Activated CD4-positive, alpha-beta memory T cell treated with anti-CD3 and anti-CD28 coated beads, Interleukin-2, amount 10 ng/mL, durations not matched to agents 7 days and 5 days (primary cell): ENCODE measurements at regions not wholly inside any gene's neighbourhood (a gene's known extent, or its start where the extent isn't known, plus 50 kb on each side); places are given as distances from the start of the nearest gene placed in this dataset.

Source experiments
- CTCF ChIA-PET: fragments of 350-600 bp; sonication (Branson Sonifier 250); formaldehyde crosslinking; loops from one replicate; lab custom pipeline; 2021; ENCODE audit warnings: antibody characterized with exemption, inconsistent platforms; lab: Charles Lee
- POLR2A ChIA-PET: fragments of 350-600 bp; sonication (Branson Sonifier 250); formaldehyde crosslinking; loops from one replicate; lab custom pipeline; 2021; ENCODE audit warnings: antibody characterized with exemption; lab: Charles Lee
- DNase-seq: peaks from one replicate; pipeline ENCODE4 v3.0.0-alpha.2; 2020
- H3K27ac Mint-ChIP-seq: one replicate; pipeline ENCODE4 v1.8.0; 2021; ENCODE audit warnings: mild to moderate bottlenecking, mixed read lengths
- H3K27me3 Mint-ChIP-seq: one replicate; pipeline ENCODE4 v1.8.0; 2021; ENCODE audit warnings: mixed read lengths
- H3K36me3 Mint-ChIP-seq: one replicate; pipeline ENCODE4 v1.8.0; 2021; ENCODE audit warnings: low read depth, mixed read lengths
- H3K4me1 Mint-ChIP-seq: one replicate; pipeline ENCODE4 v1.8.0; 2021; ENCODE audit warnings: mixed read lengths
- H3K4me3 Mint-ChIP-seq: one replicate; pipeline ENCODE4 v1.8.0; 2021; ENCODE audit warnings: mild to moderate bottlenecking, mixed read lengths
- H3K9me3 Mint-ChIP-seq: one replicate; pipeline ENCODE4 v1.8.0; 2021; ENCODE audit warnings: mixed read lengths

DNA sequence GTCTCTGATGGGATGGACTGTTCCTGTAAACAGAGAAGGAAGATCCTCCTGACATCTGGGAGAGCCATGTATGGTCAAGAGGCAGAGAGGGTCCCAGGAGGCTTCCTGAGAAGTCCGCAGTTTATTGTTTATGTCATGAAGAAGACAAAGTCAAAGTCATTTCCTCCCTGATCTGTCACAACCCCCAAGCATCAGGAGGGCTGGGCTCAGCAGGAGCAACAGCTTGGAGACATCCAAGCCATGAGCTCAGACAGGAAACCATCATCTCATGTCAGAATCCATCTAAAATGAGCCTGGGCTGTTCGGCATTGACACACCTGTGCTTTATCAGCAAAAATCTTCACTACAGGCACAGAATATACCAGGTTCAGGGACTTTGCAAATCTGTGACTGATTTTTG, 325.0 kb upstream of the MSX2 start:
- POLR2A ChIA-PET: no interaction called here

DNA sequence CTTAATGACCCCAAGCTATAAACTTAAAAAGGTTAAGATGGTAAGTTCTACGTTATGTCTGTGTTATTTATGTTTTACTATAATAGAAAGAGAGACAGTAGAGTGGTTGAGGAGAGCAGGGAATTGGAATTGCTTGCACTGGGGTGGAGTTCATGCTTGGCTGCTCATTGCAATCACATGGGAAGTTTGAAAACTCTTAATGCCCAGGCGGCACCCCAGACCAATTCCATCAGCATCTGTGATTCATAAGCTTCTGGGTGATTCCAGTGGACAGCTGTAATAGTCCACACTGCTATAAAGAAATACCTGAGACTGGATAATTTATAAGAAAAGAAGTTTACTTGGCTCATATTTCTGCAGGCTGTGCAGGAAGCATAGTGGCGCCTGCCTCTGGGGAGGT, 323.9 kb upstream of the MSX2 start:
- no peaks in the 10 kb centered on the region for H3K4me1 Mint-ChIP-seq
- peaks cover 1% of the 10 kb centered on the region for H3K27me3 Mint-ChIP-seq
- POLR2A ChIA-PET: no interaction called here

More for the DNA sequence above, 325.0 kb upstream of the MSX2 start:
- Mint-ChIP-seq H3K9me3 (no peaks in the 10 kb centered on the region), H3K27ac (no peak overlapping the region), H3K4me3 (no peak overlapping the region), H3K4me1 (no peaks in the 10 kb centered on the region), H3K36me3 (no peaks in the 10 kb centered on the region), H3K27me3 (peaks cover 1% of the 10 kb centered on the region)
- CTCF ChIA-PET: interaction anchor here (0.6 kb wide), 1 partner anchor 241 kb away, joined by 4 read pairs; no protein-coding TSS in a partner anchor
- DNase-seq: no peak

DNA sequence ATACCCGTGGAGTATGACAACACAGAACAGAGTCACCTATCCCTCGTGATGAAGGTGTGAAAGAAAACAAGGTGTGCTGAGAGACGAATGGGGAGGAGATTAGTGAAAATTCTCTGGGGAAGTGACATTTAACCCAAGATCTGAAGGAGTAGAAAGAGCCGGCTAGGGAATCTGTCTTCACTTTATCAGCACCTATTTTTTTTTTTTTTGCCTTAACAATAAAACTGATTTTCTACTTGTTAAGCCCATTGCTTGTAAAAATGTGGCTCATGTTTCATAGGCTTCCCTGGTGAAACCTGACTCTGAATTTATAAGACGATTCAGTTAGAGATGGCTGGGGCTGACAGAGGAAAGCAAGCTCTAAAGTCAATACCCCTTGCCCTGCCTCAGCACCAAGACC, 322.6 kb upstream of the MSX2 start:
- H3K4me3 Mint-ChIP-seq: no peak overlapping the region
- H3K27me3 Mint-ChIP-seq: peaks cover 1% of the 10 kb centered on the region
- CTCF ChIA-PET: interaction anchor here (0.8 kb wide), 1 partner anchor 10 kb away, joined by 3 read pairs; no protein-coding TSS in a partner anchor

More for the DNA sequence above, 323.9 kb upstream of the MSX2 start:
- Mint-ChIP-seq H3K27ac (no peak overlapping the region), H3K36me3 (no peaks in the 10 kb centered on the region), H3K4me3 (no peak overlapping the region), H3K9me3 (no peaks in the 10 kb centered on the region)
- CTCF ChIA-PET: no interaction called here
- DNase-seq: no peak

DNA sequence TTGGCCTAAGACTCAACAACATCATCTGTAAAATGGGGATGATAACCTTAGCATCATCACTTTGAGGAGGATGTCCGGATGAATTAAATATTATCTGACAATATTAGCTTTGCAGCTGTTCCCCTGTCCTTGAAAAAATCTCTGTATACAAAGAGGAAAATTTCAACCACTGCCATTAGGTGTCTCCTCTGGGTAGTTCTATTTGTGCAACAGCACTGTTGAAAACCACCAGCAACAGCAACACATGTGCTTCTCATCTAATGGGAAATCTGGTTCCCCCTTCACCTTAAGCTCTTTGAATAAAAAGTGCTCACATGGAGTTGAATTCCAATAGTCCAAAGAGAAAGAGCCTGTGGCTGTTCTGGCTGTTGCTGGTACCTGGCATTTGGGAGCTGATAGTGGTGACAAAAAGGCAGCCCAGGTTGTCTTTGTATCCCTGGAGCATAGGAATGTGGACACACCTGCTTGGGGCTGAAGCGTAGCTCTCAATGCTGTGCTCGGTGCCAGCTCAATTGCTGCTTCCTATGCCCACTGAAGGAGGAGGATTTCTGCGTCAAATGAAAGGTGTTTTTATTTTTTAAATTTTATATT, 322.1 kb upstream of the MSX2 start:
- no peaks in the 10 kb centered on the region for H3K9me3 Mint-ChIP-seq
- CTCF ChIA-PET: interaction anchor here (0.8 kb wide), 1 partner anchor 10 kb away, joined by 3 read pairs; no protein-coding TSS in a partner anchor
- H3K27me3 Mint-ChIP-seq: peaks cover 1% of the 10 kb centered on the region
- DNase-seq: no peak
- H3K4me3 Mint-ChIP-seq: no peak overlapping the region
- POLR2A ChIA-PET: no interaction called here
- no peaks in the 10 kb centered on the region for H3K4me1 Mint-ChIP-seq
- H3K36me3 Mint-ChIP-seq: no peaks in the 10 kb centered on the region
- no peak overlapping the region for H3K27ac Mint-ChIP-seq

More for the DNA sequence above, 322.6 kb upstream of the MSX2 start:
- Mint-ChIP-seq H3K27ac (no peak overlapping the region), H3K9me3 (no peaks in the 10 kb centered on the region), H3K36me3 (no peaks in the 10 kb centered on the region), H3K4me1 (no peaks in the 10 kb centered on the region)
- POLR2A ChIA-PET: no interaction called here
- no peak for DNase-seq

DNA sequence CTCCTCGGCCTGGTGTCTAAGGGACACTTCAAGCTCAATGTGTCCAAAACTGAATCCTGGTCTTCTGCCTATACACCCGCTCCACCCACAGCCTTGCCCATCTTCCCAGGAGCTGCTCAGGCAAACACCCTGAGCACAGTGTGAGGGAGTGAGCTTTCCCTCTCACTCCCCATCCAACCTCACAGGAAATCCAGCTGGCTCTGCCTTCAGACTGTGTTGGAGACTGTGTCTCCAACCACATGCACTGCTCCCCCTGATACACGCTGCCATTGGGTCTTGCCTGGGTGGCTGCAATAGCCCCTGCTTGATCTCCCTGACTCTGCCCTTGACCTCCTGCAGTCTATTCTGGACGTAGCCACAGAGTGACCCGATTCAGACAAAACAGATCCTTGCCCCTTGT, 319.5 kb upstream of the MSX2 start:
- no peak overlapping the region for H3K4me3 Mint-ChIP-seq

DNA sequence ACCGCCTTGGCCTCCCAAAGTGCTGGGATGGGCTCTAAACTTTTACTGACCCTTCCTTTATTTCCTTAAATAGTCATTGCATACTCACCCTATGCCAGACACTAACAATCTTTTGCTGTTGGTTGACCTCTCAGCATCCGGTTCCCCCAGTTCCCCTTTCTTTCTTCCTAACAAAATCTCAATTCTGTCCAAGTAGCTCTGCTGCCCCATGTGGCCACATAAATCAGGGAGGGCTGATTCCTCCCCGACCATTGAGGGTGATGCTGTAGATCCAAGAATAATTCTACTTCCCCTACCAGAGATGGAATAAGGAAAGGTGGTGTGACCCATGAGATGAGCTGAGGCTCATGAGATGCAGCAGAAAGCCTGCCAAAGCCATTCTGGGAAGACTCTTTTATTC, 315.3 kb upstream of the MSX2 start:
- POLR2A ChIA-PET: no interaction called here
- H3K27ac Mint-ChIP-seq: no peak overlapping the region
- H3K27me3 Mint-ChIP-seq: no peaks in the 10 kb centered on the region
- no peaks in the 10 kb centered on the region for H3K4me1 Mint-ChIP-seq
- no peaks in the 10 kb centered on the region for H3K9me3 Mint-ChIP-seq
- H3K4me3 Mint-ChIP-seq: no peak overlapping the region
- DNase-seq: no peak
- CTCF ChIA-PET: interaction anchor here (1.0 to 2.0 kb wide), 2 partner anchors 10 to 97 kb away, joined by 4 to 9 read pairs; no protein-coding TSS in a partner anchor
- H3K36me3 Mint-ChIP-seq: no peaks in the 10 kb centered on the region

More for the DNA sequence above, 319.5 kb upstream of the MSX2 start:
- ChIA-PET CTCF (interaction anchor here (0.7 kb wide), 1 partner anchor 59 kb away, joined by 5 read pairs; no protein-coding TSS in a partner anchor), POLR2A (no interaction called here)
- no peaks in the 10 kb centered on the region for H3K36me3 Mint-ChIP-seq
- no peaks in the 10 kb centered on the region for H3K4me1 Mint-ChIP-seq
- no peaks in the 10 kb centered on the region for H3K9me3 Mint-ChIP-seq
- H3K27ac Mint-ChIP-seq: no peak overlapping the region
- DNase-seq: no peak
- H3K27me3 Mint-ChIP-seq: no peaks in the 10 kb centered on the region

DNA sequence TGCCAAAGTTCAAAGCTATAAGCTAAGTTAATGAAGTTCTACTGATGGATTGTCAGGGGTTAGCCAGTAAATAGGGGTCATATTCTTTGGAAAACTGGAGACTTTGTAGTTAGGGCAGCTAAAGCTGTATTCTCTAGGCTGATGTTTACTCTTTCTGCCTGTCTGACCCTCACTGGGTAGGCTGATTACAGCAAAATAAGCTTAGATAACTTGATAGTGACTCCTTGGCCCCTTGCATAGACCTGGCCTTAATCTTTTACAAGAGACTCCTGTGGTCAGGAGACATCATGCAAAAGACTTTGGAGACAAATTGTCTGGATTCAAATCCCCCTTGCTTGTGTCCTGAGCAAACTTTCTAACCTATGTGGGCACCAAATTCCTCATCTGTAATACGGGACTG, 314.4 kb upstream of the MSX2 start:
- Mint-ChIP-seq H3K36me3 (no peaks in the 10 kb centered on the region), H3K27ac (no peak overlapping the region), H3K4me1 (no peaks in the 10 kb centered on the region), H3K4me3 (no peak overlapping the region), H3K27me3 (no peaks in the 10 kb centered on the region), H3K9me3 (no peaks in the 10 kb centered on the region)
- no peak for DNase-seq
- CTCF ChIA-PET: interaction anchor here (2.0 kb wide), 1 partner anchor 9 kb away, joined by 9 read pairs; no protein-coding TSS in a partner anchor
- POLR2A ChIA-PET: no interaction called here

DNA sequence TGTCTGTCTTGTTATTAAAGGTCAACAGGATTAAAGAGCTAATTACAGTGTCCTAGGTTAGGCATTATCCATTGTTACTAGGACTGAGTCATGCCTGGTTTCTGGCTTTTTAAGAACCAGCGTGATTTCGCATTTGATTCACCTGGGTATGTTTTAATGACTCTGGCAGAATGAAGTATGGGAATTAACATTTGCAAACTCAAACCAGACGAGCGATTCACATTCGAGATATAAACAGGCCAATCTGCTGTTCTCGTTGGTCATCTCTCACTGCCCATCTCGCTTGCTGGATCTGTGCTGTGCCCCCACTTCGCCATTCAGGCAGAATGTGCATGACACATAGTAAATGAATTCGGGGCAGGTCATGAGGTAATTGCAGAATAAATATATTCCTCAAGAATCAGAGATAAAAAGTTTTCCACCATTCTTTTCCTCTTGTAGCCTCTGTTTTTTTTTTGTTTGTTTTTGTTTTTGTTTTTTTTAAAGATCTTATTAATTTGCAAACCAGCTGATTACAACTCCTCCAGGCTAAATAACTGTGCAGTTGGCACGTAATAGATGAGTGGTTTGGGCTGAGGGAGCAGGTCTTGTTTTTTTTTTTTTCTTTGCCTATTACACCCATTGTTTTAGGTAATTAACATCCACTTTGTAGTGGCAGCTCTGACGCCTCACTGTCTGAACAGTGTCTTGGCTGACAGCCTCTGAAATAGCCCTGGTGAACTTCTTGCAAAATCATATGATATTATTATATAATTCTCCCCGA, 313.5 kb upstream of the MSX2 start:
- H3K9me3 Mint-ChIP-seq: no peaks in the 10 kb centered on the region
- H3K36me3 Mint-ChIP-seq: no peaks in the 10 kb centered on the region
- H3K4me1 Mint-ChIP-seq: no peaks in the 10 kb centered on the region
- POLR2A ChIA-PET: no interaction called here
- no peak overlapping the region for H3K27ac Mint-ChIP-seq
- DNase-seq: no peak
- no peak overlapping the region for H3K4me3 Mint-ChIP-seq
- CTCF ChIA-PET: interaction anchor here (2.0 kb wide), 1 partner anchor 9 kb away, joined by 9 read pairs; no protein-coding TSS in a partner anchor
- H3K27me3 Mint-ChIP-seq: no peaks in the 10 kb centered on the region

DNA sequence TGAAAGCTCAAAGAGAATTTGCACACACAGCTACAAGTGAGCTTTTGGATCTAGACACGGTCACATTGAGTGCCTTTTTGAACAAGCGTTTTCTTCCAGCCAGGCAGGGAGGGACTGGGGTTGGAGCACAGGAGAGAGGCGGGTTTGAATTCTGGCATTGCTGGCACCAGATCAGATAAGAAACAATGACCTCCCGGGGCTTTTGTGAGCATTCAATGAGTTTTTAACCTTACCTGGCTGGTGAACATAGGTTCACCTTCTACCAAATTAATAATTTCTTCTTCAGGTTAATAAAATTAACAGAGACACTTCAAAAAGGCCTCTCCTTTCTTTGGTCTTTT, 312.9 kb upstream of the MSX2 start:
- ChIA-PET CTCF (no interaction called here), POLR2A (no interaction called here)
- no peaks in the 10 kb centered on the region for H3K4me1 Mint-ChIP-seq
- no peaks in the 10 kb centered on the region for H3K27me3 Mint-ChIP-seq
- H3K36me3 Mint-ChIP-seq: no peaks in the 10 kb centered on the region
- H3K9me3 Mint-ChIP-seq: no peaks in the 10 kb centered on the region
- H3K27ac Mint-ChIP-seq: no peak overlapping the region
- no peak overlapping the region for H3K4me3 Mint-ChIP-seq
- no peak for DNase-seq

DNA sequence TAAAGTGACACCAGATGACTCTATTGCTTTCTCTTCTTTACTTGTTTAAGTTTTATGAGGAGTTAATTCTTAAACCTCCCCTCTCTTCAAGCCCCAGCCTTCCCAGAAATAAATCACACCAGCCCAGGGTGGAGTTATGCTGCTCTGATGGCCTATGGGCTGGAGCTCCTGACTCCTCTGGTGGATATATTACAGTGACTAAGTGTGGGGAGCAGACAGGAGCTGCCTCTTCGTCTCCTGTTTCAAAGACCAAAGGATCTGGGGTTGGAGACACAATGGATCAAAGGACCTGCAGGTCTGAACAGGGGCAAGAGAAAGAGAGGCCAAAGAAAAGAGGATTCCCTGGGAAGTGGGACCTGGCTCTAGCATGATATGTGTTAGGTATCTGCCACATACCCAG, 312.0 kb upstream of the MSX2 start:
- no peak overlapping the region for H3K4me3 Mint-ChIP-seq
- H3K27ac Mint-ChIP-seq: no peak overlapping the region
- H3K27me3 Mint-ChIP-seq: no peaks in the 10 kb centered on the region
- H3K4me1 Mint-ChIP-seq: no peaks in the 10 kb centered on the region
- no peaks in the 10 kb centered on the region for H3K9me3 Mint-ChIP-seq
- ChIA-PET POLR2A (no interaction called here), CTCF (no interaction called here)
- DNase-seq: no peak
- H3K36me3 Mint-ChIP-seq: no peaks in the 10 kb centered on the region

DNA sequence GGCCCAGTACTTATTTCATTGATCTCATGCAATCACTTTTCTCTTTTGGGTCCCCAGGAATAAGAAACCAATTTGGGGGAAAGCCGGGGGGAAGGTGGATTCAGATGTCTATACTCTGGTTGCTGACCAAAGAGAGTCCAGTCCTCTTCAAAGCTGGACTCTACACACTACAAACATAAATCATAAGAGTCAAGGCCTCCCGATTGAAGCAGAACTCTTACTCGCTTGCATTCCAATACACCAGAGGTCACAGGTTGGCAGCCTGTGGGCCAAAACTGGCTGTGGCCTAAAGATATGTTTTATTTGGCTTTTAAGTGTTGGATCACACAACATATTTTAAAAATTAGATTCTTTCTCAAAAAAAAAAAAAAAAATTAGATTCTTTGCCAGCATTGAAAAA, 311.4 kb upstream of the MSX2 start:
- H3K4me1 Mint-ChIP-seq: no peaks in the 10 kb centered on the region
- no peak overlapping the region for H3K27ac Mint-ChIP-seq
- DNase-seq: no peak
- no peak overlapping the region for H3K4me3 Mint-ChIP-seq
- CTCF ChIA-PET: no interaction called here
- POLR2A ChIA-PET: no interaction called here
- H3K27me3 Mint-ChIP-seq: no peaks in the 10 kb centered on the region
- no peaks in the 10 kb centered on the region for H3K9me3 Mint-ChIP-seq
- no peaks in the 10 kb centered on the region for H3K36me3 Mint-ChIP-seq

DNA sequence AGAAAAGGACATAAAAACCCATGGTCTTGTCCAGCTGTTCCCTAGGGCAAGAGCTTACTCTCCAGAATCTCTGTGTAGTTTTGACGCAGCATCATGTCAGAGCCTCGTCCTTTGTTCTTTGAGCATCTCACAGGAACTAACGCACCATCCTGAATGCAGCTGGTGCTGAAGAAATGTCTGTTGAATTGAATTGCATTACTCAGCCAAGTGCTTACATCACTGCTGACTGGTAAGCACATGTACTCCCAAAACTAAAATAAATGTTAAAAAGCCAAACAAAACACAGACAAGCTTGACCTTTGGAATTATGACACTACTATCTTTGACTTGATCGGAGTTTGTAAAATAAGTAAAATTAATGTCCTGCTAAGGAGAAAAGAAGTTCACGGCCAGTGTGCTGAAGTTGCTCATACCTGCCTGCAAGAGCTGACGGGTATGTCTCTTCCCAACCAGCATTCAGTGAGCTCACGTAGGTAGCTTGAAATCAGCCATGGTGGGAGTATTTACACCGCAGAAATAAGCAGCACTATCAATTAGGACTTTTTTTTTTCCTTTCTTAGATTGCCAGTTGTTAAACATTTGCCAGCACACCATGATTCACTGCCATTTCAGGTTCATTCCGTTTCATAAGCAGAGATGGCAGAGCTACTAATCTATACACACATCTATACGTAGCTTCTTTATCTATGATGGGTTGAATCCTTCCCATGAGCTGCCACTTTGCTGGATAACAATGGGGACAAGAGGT, 310.6 kb upstream of the MSX2 start:
- Mint-ChIP-seq H3K9me3 (no peaks in the 10 kb centered on the region), H3K4me3 (no peak overlapping the region), H3K36me3 (no peaks in the 10 kb centered on the region), H3K27me3 (no peaks in the 10 kb centered on the region), H3K4me1 (no peaks in the 10 kb centered on the region), H3K27ac (no peak overlapping the region)
- ChIA-PET POLR2A (no interaction called here), CTCF (no interaction called here)
- no peak for DNase-seq

DNA sequence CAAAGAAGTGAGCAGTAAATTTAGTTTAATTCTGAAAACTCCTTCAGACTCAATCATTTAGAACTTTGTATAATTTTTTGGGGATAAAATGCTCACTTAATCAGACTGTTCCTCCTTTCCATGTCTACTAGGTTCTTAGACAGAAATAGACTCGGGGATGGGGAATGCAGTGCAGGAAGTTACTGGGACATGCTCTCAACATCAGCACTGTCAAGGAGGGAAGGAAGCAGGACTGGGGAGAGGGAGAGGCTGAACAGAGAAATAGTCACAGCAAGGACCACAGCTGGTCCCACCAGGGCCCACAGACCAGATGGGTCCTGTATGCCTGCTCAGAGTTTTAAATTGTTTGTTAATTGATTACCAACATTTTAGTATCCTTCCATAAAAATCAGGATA, 310.1 kb upstream of the MSX2 start:
- H3K27me3 Mint-ChIP-seq: peaks cover under 1% of the 10 kb centered on the region
- peaks cover under 1% of the 10 kb centered on the region for H3K4me1 Mint-ChIP-seq
- no peak overlapping the region for H3K27ac Mint-ChIP-seq
- ChIA-PET CTCF (no interaction called here), POLR2A (no interaction called here)
- H3K4me3 Mint-ChIP-seq: no peak overlapping the region
- H3K9me3 Mint-ChIP-seq: no peaks in the 10 kb centered on the region
- H3K36me3 Mint-ChIP-seq: no peaks in the 10 kb centered on the region
- no peak for DNase-seq
